Kidney epithelial cell (primary cell): ENCODE measurements at regions not wholly inside any gene's neighbourhood (a gene's known extent, or its start where the extent isn't known, plus 50 kb on each side); places are given as distances from the start of the nearest gene placed in this dataset.

ENCODE experiments used
- DNase-seq: peaks from one replicate; pipeline ENCODE4 v3.0.0-alpha.2; 2010; ENCODE audit warnings: low read depth
- H3K27me3 ChIP-seq: 2 replicates; pipeline ENCODE4 v1.6.0; 2011; ENCODE audit warnings: low read length; ENCODE audit not compliant: control insufficient read depth, insufficient read depth
- H3K36me3 ChIP-seq: 2 replicates; pipeline ENCODE4 v1.5.1; 2011; ENCODE audit warnings: low read length; ENCODE audit not compliant: control insufficient read depth, insufficient read depth
- H3K4me3 ChIP-seq: 2 replicates; pipeline ENCODE4 v1.5.1; 2011; ENCODE audit warnings: low read depth, mild to moderate bottlenecking, control low read depth, low read length
- TF ChIP-seq, protein P1 (sequence below): IDR thresholded peaks from 2 replicates; pipeline ENCODE4 v1.5.1; 2011; ENCODE audit warnings: mild to moderate bottlenecking, moderate library complexity, low read length, control low read depth, inconsistent platforms; ENCODE audit not compliant: insufficient read depth, poor library complexity, severe bottlenecking

DNA sequence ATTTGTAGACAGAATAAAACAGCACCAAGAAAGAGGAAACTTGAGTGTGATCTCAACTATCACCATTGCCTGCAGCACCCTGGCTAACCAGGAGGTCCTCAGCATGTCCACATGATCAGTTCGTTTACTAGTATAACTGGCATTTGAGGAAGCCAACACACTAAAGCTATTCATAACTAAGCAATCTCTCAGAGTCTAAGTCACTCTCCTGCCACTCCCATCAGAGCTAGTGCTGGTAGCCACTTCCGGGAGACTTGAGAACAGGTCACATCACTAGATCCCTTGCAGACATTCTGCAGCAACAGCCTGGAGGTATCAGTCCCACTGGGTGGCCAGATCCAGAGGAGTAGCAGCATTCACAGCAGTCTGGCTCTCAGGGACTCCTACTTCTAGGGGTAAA is 352.9 kb upstream of the OR4E1 start:
- Histone ChIP-seq H3K36me3 (no peaks in the 10 kb centered on the region), H3K27me3 (no peaks in the 10 kb centered on the region), H3K4me3 (no peak overlapping the region)
- DNase-seq: no peak
- TF ChIP-seq, protein P1, sequence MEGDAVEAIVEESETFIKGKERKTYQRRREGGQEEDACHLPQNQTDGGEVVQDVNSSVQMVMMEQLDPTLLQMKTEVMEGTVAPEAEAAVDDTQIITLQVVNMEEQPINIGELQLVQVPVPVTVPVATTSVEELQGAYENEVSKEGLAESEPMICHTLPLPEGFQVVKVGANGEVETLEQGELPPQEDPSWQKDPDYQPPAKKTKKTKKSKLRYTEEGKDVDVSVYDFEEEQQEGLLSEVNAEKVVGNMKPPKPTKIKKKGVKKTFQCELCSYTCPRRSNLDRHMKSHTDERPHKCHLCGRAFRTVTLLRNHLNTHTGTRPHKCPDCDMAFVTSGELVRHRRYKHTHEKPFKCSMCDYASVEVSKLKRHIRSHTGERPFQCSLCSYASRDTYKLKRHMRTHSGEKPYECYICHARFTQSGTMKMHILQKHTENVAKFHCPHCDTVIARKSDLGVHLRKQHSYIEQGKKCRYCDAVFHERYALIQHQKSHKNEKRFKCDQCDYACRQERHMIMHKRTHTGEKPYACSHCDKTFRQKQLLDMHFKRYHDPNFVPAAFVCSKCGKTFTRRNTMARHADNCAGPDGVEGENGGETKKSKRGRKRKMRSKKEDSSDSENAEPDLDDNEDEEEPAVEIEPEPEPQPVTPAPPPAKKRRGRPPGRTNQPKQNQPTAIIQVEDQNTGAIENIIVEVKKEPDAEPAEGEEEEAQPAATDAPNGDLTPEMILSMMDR: no peak

DNA sequence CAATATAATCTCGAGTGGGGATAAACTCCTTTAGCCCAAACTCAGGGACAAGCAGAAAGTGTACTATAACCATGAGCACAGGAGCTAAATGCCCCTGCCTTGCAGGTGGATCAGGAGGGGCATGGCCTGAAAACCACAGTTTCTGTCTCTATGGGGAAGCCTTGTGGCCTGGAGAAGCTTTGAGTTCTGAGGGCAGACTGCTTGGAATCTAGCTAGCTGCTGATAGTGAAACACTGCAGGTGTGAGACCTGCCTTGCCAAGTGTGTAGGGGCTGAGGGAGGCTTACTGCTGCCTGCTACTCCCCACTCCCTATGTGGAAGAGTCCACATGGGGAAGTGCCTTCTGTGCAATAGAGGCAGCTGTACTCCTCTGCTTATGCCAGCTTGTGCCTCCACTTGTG is 352.3 kb upstream of the OR4E1 start:
- H3K4me3 ChIP-seq: no peak overlapping the region
- TF ChIP-seq, protein P1: no peak
- no peaks in the 10 kb centered on the region for H3K27me3 ChIP-seq
- H3K36me3 ChIP-seq: no peaks in the 10 kb centered on the region
- DNase-seq: no peak

DNA sequence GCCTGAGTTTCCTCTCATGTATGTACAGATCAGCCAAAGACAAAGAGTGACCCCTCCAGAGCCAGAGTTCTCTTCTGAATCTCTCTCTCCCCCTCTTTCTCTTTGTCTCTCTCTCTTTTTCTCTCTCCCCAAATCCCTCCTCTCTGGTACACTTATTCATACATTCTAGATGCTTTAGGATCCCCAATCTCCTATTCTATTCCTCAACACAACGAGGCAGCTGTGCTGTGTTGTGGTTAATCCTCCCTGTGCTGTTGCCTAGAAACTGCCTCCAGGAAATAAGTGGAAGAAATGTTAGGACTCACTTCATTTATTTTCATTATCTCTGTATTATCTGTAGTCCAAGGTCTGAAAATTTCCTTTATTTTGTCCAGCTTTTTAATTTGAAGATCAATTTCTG is 350.5 kb upstream of the OR4E1 start:
- TF ChIP-seq, protein P1: no peak
- H3K27me3 ChIP-seq: no peaks in the 10 kb centered on the region

DNA sequence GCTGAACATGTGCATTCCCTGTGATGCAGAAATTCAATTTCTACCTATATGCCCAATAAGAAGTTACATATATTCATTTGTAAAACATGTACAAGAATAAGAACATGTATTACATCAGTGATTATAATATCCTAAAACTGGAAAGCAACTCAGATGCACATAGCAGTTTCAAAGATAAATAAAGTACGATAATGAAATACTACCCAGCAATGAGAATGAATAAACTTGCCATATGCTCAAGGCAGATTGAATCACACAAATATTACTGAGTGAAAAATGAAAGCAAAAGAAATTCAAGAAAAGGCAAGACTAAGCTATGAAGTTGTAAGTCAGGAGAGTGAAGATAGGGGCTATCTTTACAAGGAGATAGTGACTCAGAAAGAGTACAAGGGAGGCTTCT is 345.3 kb upstream of the OR4E1 start:
- TF ChIP-seq, protein P1: no peak
- H3K27me3 ChIP-seq: no peaks in the 10 kb centered on the region
- H3K36me3 ChIP-seq: no peaks in the 10 kb centered on the region
- DNase-seq: no peak
- no peak overlapping the region for H3K4me3 ChIP-seq

More for the DNA sequence above, 350.5 kb upstream of the OR4E1 start:
- no peaks in the 10 kb centered on the region for H3K36me3 ChIP-seq
- DNase-seq: no peak
- no peak overlapping the region for H3K4me3 ChIP-seq

DNA sequence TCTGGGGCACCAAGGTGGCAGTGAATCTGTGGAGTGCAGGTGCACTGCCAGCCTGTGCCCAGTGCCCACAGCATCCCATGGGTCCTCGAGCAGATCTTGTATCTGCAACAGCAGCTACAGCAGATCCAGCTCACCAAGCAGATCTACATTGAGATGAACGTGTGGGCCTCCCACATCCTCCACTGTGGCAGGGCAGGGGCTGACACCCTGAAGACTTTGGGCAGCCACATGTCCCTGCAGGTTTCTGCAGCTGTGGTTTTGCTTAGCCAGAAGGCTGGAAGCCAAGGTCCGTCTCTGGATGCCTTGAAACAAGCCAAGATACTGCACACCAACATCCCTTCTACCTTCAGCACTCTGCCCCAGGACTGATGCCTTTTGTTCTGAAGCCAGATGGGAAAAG is 338.8 kb upstream of the OR4E1 start:
- no peaks in the 10 kb centered on the region for H3K36me3 ChIP-seq
- TF ChIP-seq, protein P1: no peak
- H3K4me3 ChIP-seq: no peak overlapping the region
- H3K27me3 ChIP-seq: no peaks in the 10 kb centered on the region
- no peak for DNase-seq

DNA sequence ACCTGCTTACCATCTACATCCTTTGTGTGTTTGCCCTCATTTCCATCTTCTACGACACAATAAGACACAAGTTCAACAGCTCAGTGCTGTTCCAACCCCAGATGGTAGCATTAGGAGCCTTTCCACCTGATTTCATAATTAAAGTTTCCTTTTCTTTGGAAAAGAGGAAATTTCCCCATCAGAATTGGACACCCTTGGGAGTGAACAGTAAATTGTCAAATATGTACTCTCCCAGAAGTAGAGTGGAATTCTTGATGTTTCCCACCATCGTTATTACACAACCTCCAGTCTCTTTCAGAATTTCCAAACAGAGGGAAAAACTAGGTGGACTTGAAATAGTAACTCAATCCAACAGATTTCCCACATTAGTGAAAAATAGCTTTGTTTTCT is 337.6 kb upstream of the OR4E1 start:
- Histone ChIP-seq H3K27me3 (no peaks in the 10 kb centered on the region), H3K4me3 (no peak overlapping the region), H3K36me3 (no peaks in the 10 kb centered on the region)
- DNase-seq: no peak
- TF ChIP-seq, protein P1: no peak
